ENCODE measurements at regions not wholly inside any gene's neighbourhood (a gene's known extent, or its start where the extent isn't known, plus 50 kb on each side); places are given as distances from the start of the nearest gene placed in this dataset.

DNA sequence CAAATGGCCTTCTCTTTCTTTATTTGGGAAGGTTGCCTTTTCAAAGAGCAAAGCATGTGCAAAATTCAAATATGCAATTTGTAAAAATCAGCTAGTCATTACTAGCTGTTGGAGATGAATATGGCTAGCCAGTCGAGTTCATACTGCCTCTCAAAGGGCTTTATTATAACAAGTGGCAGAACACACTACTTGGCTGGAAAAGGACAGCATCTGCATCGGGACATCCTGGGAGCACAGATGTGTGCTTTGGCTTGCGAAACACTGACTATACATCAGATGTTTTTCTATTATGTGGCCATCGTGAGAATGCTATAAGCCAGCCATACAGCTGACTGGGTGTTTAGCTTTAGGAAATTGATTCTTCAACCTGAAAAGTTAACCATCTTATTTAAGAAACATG, 424.2 kb downstream of the KCTD12 start:
- TF ChIP-seq POLR2AphosphoS5 (IDR thresholded peaks at IDR 0.05; ENCODE audit: low read depth, low read length) (no peak), SIN3A (IDR thresholded peaks at IDR 0.05; ENCODE audit: borderline replicate concordance, low read depth, low read length) (no peak), TAF1 (IDR thresholded peaks at IDR 0.05; ENCODE audit: borderline replicate concordance, low read depth, low read length) (no peak), GABPA (IDR thresholded peaks at IDR 0.05; ENCODE audit: low read depth) (no peak), EZH2phosphoT487 (IDR thresholded peaks at IDR 0.05; ENCODE audit: borderline replicate concordance, low read depth) (no peak), RAD21 (IDR thresholded peaks at IDR 0.05; ENCODE audit: low read length) (no peak), RXRA (IDR thresholded peaks at IDR 0.05; ENCODE audit: borderline replicate concordance, low read depth) (no peak), GATA2 (CRISPR knock-in tag; IDR thresholded peaks at IDR 0.05) (no peak), TEAD4 (IDR thresholded peaks at IDR 0.05; ENCODE audit: borderline replicate concordance, insufficient read depth) (no peak), YY1 (IDR thresholded peaks at IDR 0.05; ENCODE audit: low read depth) (no peak), MEF2A (IDR thresholded peaks at IDR 0.05; ENCODE audit: borderline replicate concordance, low read depth) (no peak)
- TF ChIP-seq, protein P1, sequence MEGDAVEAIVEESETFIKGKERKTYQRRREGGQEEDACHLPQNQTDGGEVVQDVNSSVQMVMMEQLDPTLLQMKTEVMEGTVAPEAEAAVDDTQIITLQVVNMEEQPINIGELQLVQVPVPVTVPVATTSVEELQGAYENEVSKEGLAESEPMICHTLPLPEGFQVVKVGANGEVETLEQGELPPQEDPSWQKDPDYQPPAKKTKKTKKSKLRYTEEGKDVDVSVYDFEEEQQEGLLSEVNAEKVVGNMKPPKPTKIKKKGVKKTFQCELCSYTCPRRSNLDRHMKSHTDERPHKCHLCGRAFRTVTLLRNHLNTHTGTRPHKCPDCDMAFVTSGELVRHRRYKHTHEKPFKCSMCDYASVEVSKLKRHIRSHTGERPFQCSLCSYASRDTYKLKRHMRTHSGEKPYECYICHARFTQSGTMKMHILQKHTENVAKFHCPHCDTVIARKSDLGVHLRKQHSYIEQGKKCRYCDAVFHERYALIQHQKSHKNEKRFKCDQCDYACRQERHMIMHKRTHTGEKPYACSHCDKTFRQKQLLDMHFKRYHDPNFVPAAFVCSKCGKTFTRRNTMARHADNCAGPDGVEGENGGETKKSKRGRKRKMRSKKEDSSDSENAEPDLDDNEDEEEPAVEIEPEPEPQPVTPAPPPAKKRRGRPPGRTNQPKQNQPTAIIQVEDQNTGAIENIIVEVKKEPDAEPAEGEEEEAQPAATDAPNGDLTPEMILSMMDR (IDR thresholded peaks at IDR 0.05) = no peak
- TF ChIP-seq, protein P2, sequence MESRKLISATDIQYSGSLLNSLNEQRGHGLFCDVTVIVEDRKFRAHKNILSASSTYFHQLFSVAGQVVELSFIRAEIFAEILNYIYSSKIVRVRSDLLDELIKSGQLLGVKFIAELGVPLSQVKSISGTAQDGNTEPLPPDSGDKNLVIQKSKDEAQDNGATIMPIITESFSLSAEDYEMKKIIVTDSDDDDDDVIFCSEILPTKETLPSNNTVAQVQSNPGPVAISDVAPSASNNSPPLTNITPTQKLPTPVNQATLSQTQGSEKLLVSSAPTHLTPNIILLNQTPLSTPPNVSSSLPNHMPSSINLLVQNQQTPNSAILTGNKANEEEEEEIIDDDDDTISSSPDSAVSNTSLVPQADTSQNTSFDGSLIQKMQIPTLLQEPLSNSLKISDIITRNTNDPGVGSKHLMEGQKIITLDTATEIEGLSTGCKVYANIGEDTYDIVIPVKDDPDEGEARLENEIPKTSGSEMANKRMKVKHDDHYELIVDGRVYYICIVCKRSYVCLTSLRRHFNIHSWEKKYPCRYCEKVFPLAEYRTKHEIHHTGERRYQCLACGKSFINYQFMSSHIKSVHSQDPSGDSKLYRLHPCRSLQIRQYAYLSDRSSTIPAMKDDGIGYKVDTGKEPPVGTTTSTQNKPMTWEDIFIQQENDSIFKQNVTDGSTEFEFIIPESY (IDR thresholded peaks at IDR 0.05; ENCODE audit: borderline replicate concordance, low read depth) = no peak
